ENCODE measurements at regions not wholly inside any gene's neighbourhood (a gene's known extent, or its start where the extent isn't known, plus 50 kb on each side); places are given as distances from the start of the nearest gene placed in this dataset.

DNA sequence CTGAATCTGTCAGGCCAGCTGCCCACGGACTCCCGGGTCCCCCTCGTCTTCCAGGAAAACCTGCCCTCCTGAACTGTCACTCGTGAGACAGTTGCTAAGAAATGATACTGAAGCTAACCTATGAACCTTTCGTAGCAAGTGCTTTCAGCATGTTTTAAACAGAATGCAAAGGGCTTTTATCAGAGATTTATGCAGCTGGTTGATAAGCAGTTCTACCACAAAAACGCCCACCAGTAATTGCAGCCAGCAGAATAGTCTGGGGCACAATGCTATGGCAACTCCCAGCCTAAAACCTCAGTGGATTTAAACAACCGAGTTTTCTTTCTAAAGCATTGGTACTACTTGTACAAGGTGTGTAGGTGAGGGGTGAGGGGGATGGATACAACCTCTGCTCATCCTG, 97.5 kb downstream of the IRX2 start:
- no peak overlapping the region for H3K4me3 ChIP-seq (ENCODE audit: low read length)
- no peaks in the 10 kb centered on the region for H3K4me1 ChIP-seq (ENCODE audit: control insufficient read depth, insufficient read depth, low read length)
- no peak overlapping the region for H3K9ac ChIP-seq (ENCODE audit: low read length)
- H3K9me3 ChIP-seq (ENCODE audit: control insufficient read depth, low read length): no peaks in the 10 kb centered on the region
- peaks cover under 1% of the 10 kb centered on the region for H3K27me3 ChIP-seq (ENCODE audit: control insufficient read depth, insufficient read depth, low read length)
- H3K36me3 ChIP-seq (ENCODE audit: control insufficient read depth, insufficient read depth, low read length): no peaks in the 10 kb centered on the region

DNA sequence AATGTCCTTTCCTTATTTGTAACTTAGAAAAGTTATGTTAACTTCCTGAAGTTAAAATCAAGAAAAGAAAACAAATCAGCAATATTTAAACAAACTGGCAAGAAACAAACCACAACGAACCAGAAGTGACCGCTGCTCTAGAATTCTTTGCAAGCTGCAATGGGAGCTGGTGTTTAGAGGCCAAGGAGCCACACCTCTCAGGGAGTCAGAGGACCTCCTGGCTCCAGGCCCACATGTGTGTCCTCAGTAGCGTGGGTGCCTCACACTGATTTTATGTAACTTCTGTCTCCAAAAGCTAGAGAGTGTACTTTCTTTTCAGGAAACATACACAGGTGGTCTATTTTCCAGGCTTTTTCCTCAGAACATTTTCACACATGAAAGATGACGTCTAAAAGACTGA, 100.4 kb downstream of the IRX2 start:
- H3K4me1 ChIP-seq (ENCODE audit: control insufficient read depth, insufficient read depth, low read length): no peaks in the 10 kb centered on the region
- H3K27me3 ChIP-seq (ENCODE audit: control insufficient read depth, insufficient read depth, low read length): no peaks in the 10 kb centered on the region
- H3K36me3 ChIP-seq (ENCODE audit: control insufficient read depth, insufficient read depth, low read length): no peaks in the 10 kb centered on the region
- H3K4me3 ChIP-seq (ENCODE audit: low read length): no peak overlapping the region
- H3K9ac ChIP-seq (ENCODE audit: low read length): no peak overlapping the region
- H3K9me3 ChIP-seq (ENCODE audit: control insufficient read depth, low read length): no peaks in the 10 kb centered on the region

DNA sequence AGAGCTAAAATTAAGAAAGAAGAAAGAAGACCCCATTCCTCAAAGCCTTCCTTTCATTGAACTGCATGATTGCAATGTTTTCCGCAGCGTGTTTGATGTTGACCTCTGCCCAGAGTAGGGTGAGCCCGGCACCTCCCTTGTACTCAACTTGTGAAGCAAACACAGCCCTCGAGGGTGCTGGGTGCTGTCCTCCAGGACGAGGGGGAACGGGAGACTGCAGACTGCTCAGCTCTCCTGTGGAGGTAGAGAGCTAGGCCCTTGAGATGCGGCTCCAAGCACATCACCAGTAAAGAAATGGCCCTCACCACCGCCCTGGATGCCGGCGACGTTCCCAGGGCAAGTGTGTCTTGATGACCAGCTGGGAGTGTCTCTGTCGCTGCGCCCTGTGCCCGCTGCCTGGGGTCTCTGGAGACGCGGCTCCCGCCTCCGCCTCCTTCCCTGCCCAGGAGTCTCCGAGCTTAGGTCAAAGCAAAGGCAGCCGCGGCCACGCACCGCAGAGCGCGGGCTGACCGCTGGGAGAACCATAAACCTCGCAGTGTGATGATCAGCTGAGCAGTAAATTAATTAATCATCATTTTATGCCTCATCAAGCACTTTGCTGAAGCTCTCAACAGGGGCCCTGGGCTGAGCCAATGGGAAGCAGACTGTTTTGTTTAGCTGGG, 108.7 kb downstream of the IRX2 start:
- H3K9ac ChIP-seq (ENCODE audit: low read length): no peak overlapping the region
- H3K27me3 ChIP-seq (ENCODE audit: control insufficient read depth, insufficient read depth, low read length): no peaks in the 10 kb centered on the region
- H3K9me3 ChIP-seq (ENCODE audit: control insufficient read depth, low read length): no peaks in the 10 kb centered on the region

DNA sequence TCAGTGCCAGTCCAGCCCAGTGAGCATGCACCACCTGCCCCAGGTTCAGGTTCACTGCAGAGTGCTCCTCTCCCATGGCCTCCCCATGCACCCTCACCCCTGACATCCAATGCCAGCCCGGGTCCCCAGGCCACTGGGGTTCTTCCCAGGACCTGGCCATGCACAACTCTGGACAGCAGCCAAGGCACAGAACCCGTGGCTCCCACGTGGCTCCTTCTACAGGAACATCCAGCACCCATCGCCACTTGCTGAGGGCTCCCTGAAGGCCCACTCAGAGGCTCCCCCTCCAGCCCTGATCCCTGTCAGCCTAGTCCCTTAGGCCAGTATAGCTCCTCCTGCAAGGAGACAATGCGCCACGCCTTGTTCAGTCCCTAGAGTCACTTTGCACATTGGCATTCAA, 110.8 kb downstream of the IRX2 start:
- no peak overlapping the region for H3K4me3 ChIP-seq (ENCODE audit: low read length)
- H3K36me3 ChIP-seq (ENCODE audit: control insufficient read depth, insufficient read depth, low read length): no peaks in the 10 kb centered on the region
- H3K9me3 ChIP-seq (ENCODE audit: control insufficient read depth, low read length): no peaks in the 10 kb centered on the region
- H3K9ac ChIP-seq (ENCODE audit: low read length): no peak overlapping the region
- no peaks in the 10 kb centered on the region for H3K4me1 ChIP-seq (ENCODE audit: control insufficient read depth, insufficient read depth, low read length)
- no peaks in the 10 kb centered on the region for H3K27me3 ChIP-seq (ENCODE audit: control insufficient read depth, insufficient read depth, low read length)

More for the DNA sequence above, 108.7 kb downstream of the IRX2 start:
- H3K4me1 ChIP-seq (ENCODE audit: control insufficient read depth, insufficient read depth, low read length): no peaks in the 10 kb centered on the region
- no peaks in the 10 kb centered on the region for H3K36me3 ChIP-seq (ENCODE audit: control insufficient read depth, insufficient read depth, low read length)
- no peak overlapping the region for H3K4me3 ChIP-seq (ENCODE audit: low read length)

DNA sequence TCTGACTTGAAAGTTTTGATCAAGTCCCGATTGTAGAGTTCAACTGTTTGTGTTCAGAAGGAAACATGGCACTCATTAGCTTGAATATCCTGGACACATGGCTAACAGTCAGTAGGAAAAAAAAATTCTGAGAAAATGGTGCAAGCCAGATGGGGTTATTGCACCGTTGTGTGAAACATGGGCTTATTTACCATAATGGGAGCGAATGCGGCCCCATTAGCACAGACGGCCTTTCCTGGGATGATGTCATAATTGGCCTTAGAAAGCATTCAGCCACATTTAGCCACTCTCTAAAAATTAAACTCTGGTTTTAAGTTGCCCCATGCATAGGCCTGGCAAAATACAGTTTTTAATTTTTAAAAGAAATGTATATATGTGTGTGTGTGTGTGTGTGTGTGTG, 112.1 kb downstream of the IRX2 start:
- Histone ChIP-seq H3K9me3 (ENCODE audit: control insufficient read depth, low read length) (no peaks in the 10 kb centered on the region), H3K4me1 (ENCODE audit: control insufficient read depth, insufficient read depth, low read length) (no peaks in the 10 kb centered on the region), H3K27me3 (ENCODE audit: control insufficient read depth, insufficient read depth, low read length) (no peaks in the 10 kb centered on the region), H3K9ac (ENCODE audit: low read length) (no peak overlapping the region), H3K4me3 (ENCODE audit: low read length) (no peak overlapping the region), H3K36me3 (ENCODE audit: control insufficient read depth, insufficient read depth, low read length) (no peaks in the 10 kb centered on the region)

DNA sequence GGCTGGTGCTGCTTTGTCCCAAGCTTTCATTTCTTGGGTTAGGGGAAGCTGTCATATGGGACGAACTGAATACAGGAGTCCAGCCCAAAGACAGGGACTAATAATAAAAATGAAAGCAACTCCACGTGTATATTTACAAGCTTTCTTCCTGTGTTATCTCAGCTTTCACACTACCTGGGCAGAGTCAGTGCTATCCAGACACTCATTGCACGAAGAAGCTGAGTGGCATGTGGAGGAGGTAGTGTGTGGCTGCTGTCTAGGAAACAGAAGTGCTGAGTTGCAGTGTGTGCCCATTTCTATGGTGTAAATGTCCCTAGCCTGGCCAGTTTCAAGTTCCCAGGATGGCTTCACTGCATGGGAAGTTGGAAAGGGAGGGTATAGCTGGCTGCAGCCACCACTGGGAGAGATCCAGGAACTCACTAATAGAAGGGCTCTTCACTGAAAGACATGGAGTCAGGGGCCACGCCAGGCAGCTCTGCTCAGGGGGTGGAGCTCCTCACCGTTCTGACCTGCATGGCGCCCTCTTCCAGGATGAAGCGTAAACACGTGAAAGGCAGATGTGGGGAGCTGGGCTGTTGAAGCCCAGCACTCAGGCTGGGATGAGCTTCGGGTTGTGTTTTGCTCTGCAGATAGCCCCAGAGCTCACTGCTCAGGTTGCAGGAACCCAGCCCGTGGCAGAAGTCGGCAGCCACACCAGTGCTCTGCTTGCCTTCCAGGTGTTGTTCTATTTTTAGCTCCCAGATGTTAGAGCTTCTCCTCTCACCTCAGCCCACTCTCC, 116.9 kb downstream of the IRX2 start:
- Histone ChIP-seq H3K4me3 (ENCODE audit: low read length) (no peak overlapping the region), H3K4me1 (ENCODE audit: control insufficient read depth, insufficient read depth, low read length) (no peaks in the 10 kb centered on the region), H3K9me3 (ENCODE audit: control insufficient read depth, low read length) (no peaks in the 10 kb centered on the region), H3K27me3 (ENCODE audit: control insufficient read depth, insufficient read depth, low read length) (no peaks in the 10 kb centered on the region), H3K36me3 (ENCODE audit: control insufficient read depth, insufficient read depth, low read length) (no peaks in the 10 kb centered on the region), H3K9ac (ENCODE audit: low read length) (no peak overlapping the region)

DNA sequence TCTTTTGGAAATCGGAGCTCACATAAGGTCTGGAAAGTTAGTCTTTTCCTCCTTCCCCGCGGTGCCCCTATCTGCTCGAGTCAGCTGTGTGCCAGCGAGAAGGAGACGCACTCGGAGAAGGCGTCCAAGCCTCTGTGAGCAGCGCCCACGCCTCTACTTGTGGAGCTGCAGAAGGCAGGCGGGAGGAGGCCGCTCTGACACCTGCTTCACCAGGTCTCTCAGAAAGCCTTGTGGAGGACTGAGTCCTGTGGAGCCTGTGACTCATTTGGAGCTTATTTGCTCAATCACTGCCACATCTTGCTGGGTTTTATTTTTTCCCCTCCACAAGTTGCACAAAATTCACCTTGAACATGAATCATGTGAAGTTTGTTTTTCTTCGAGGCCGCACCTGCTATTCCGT, 117.5 kb downstream of the IRX2 start:
- H3K9ac ChIP-seq (ENCODE audit: low read length): no peak overlapping the region
- H3K27me3 ChIP-seq (ENCODE audit: control insufficient read depth, insufficient read depth, low read length): no peaks in the 10 kb centered on the region

DNA sequence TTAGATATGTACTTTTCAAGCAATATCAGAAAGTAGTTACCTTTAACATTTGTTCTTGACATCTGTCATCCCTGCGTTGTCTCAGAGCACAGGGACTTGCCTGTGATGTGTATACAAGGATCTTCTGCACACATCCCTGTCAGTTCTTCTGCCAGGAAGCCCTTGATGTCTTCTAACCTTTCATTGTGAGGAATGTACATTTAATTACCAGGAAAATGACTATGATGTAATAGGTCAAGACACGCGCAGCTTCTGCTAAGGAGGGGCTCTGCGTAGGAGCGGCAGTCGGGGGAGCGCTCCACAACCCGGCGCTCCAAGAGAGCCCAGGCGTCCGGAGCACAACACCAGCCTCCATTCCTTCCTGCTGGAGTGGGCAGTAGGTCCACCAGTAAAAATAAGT, 119.7 kb downstream of the IRX2 start:
- H3K9me3 ChIP-seq (ENCODE audit: control insufficient read depth, low read length): no peaks in the 10 kb centered on the region
- H3K36me3 ChIP-seq (ENCODE audit: control insufficient read depth, insufficient read depth, low read length): no peaks in the 10 kb centered on the region
- H3K27me3 ChIP-seq (ENCODE audit: control insufficient read depth, insufficient read depth, low read length): no peaks in the 10 kb centered on the region
- no peaks in the 10 kb centered on the region for H3K4me1 ChIP-seq (ENCODE audit: control insufficient read depth, insufficient read depth, low read length)
- H3K9ac ChIP-seq (ENCODE audit: low read length): no peak overlapping the region
- no peak overlapping the region for H3K4me3 ChIP-seq (ENCODE audit: low read length)

More for the DNA sequence above, 117.5 kb downstream of the IRX2 start:
- Histone ChIP-seq H3K4me3 (ENCODE audit: low read length) (no peak overlapping the region), H3K4me1 (ENCODE audit: control insufficient read depth, insufficient read depth, low read length) (no peaks in the 10 kb centered on the region), H3K36me3 (ENCODE audit: control insufficient read depth, insufficient read depth, low read length) (no peaks in the 10 kb centered on the region), H3K9me3 (ENCODE audit: control insufficient read depth, low read length) (no peaks in the 10 kb centered on the region)

DNA sequence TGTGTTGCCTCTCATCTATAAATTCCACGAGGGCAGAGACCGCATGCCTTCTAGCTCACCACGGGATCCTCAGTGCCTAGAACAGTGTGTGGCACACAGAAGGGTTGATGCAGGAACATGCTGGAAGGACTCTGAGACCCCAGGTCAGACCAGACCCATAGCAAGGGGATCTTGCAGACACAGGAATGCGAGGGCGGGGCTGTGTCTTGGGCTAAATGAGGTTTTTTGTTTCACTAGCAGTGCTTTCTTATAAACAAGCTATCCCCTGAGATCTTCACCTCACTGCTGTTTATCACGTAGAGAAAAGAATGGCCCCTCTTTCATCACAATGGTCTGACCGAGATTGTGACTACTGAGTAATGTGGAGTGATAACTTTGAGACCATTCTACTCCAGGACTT, 122.4 kb downstream of the IRX2 start:
- H3K9ac ChIP-seq (ENCODE audit: low read length): no peak overlapping the region
- H3K9me3 ChIP-seq (ENCODE audit: control insufficient read depth, low read length): no peaks in the 10 kb centered on the region
- no peaks in the 10 kb centered on the region for H3K4me1 ChIP-seq (ENCODE audit: control insufficient read depth, insufficient read depth, low read length)
- H3K36me3 ChIP-seq (ENCODE audit: control insufficient read depth, insufficient read depth, low read length): no peaks in the 10 kb centered on the region
- H3K27me3 ChIP-seq (ENCODE audit: control insufficient read depth, insufficient read depth, low read length): no peaks in the 10 kb centered on the region
- no peak overlapping the region for H3K4me3 ChIP-seq (ENCODE audit: low read length)

DNA sequence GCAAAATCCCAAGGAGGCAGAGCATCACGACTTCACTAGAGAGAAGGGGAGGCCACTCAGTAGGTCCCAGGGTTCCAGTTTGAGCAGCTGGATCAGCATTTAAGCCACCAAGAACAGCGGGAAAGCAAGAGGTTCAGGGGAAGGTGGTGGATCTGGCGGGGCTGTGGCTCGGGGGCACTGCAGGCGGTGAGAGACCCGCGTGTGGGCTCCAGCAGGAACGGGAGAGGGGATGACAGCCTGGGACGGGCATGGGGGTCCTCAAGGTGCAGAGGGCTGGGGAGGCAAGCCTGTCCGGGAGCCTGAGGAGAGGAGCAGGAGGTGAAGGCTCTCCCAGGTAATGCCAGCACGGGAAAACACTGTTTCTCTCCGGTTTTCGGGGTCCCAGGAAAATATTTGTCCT, 123.6 kb downstream of the IRX2 start:
- no peaks in the 10 kb centered on the region for H3K27me3 ChIP-seq (ENCODE audit: control insufficient read depth, insufficient read depth, low read length)
- no peak overlapping the region for H3K9ac ChIP-seq (ENCODE audit: low read length)
- no peaks in the 10 kb centered on the region for H3K4me1 ChIP-seq (ENCODE audit: control insufficient read depth, insufficient read depth, low read length)
- no peaks in the 10 kb centered on the region for H3K9me3 ChIP-seq (ENCODE audit: control insufficient read depth, low read length)
- H3K4me3 ChIP-seq (ENCODE audit: low read length): no peak overlapping the region
- H3K36me3 ChIP-seq (ENCODE audit: control insufficient read depth, insufficient read depth, low read length): no peaks in the 10 kb centered on the region

DNA sequence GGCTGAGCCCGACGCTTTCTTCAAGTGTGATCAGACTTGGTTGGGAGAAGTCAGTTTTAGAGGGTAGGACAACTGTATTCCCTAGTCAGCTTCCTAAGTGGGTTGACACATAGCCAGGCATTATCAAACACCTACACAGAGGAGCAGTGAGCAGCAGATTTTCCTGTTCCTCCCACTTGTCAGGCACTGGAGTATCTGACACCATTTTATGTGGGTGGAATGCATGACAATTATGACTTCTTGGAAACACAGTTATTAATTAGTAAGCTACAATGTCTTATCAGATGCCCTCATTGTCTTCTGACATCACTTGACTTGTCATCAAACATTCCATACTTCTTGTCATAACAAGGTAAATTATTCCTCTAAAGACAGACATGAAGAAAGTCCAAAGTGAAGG, 124.9 kb downstream of the IRX2 start:
- H3K9ac ChIP-seq (ENCODE audit: low read length): no peak overlapping the region
- no peaks in the 10 kb centered on the region for H3K27me3 ChIP-seq (ENCODE audit: control insufficient read depth, insufficient read depth, low read length)
- no peak overlapping the region for H3K4me3 ChIP-seq (ENCODE audit: low read length)
- H3K9me3 ChIP-seq (ENCODE audit: control insufficient read depth, low read length): no peaks in the 10 kb centered on the region
- H3K4me1 ChIP-seq (ENCODE audit: control insufficient read depth, insufficient read depth, low read length): no peaks in the 10 kb centered on the region
- H3K36me3 ChIP-seq (ENCODE audit: control insufficient read depth, insufficient read depth, low read length): no peaks in the 10 kb centered on the region

DNA sequence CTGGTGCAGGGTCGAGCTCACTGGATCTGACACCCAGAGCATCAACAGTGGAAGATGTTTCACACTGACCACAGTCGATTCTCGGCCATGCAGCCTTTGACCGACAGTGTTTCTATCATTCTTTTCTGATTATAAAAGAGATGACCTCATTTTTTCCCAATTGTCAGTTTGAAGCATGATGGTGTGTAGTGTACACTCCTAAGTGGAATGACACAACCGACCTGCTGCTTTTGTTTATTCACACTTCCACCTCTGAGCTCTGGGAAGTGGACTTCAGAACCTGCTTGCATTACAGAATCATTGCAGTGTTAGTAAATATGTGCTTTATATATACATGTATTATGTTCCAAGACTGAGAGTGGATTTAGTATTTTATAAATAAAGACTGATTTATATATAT, 128.6 kb downstream of the IRX2 start:
- Histone ChIP-seq H3K9ac (ENCODE audit: low read length) (no peak overlapping the region), H3K36me3 (ENCODE audit: control insufficient read depth, insufficient read depth, low read length) (no peaks in the 10 kb centered on the region), H3K4me1 (ENCODE audit: control insufficient read depth, insufficient read depth, low read length) (no peaks in the 10 kb centered on the region), H3K4me3 (ENCODE audit: low read length) (no peak overlapping the region), H3K9me3 (ENCODE audit: control insufficient read depth, low read length) (no peaks in the 10 kb centered on the region), H3K27me3 (ENCODE audit: control insufficient read depth, insufficient read depth, low read length) (no peaks in the 10 kb centered on the region)

Data from mucosa of stomach (tissue), 1 donor.